Testis (tissue), 2 donors: ENCODE measurements at regions not wholly inside any gene's neighbourhood (a gene's known extent, or its start where the extent isn't known, plus 50 kb on each side); places are given as distances from the start of the nearest gene placed in this dataset.

Experiments
- CTCF ChIP-seq, 3 experiments: fragments of 450-650 bp in 2 of 3; fragments of 200-600 bp in 1 of 3; sonication (generic) in 1 of 3; IDR thresholded peaks; one replicate each; pipeline ENCODE4 v1.5.1; 2016 to 2019; ENCODE audit warnings: antibody characterized with exemption in 3 of 3, mild to moderate bottlenecking in 2 of 3, moderate library complexity in 1 of 3
- POLR2A ChIP-seq: fragments of 450-650 bp; IDR thresholded peaks from one replicate; pipeline ENCODE4 v1.6.1; 2017; ENCODE audit warnings: antibody characterized with exemption, mild to moderate bottlenecking, moderate library complexity

- TF ChIP-seq CTCF (IDR thresholded peaks at IDR 0.05) (no peak), POLR2A (no peak)
Measured at GRCh38 chr5:86881493-86882090, 263.9 kb downstream of the COX7C start.
